C4-2B (cell line): ENCODE measurements at regions not wholly inside any gene's neighbourhood (a gene's known extent, or its start where the extent isn't known, plus 50 kb on each side); places are given as distances from the start of the nearest gene placed in this dataset.

Experiments
- H3K27ac ChIP-seq: fragments of 450-650 bp; 2 replicates; pipeline ENCODE4 v1.5.1; 2017
- CTCF ChIP-seq: fragments of 450-650 bp; conservative IDR thresholded peaks from 2 replicates; pipeline ENCODE4 v1.5.1; 2017; ENCODE audit warnings: mild to moderate bottlenecking
- ZFX ChIP-seq: fragments of 450-650 bp; IDR thresholded peaks from 2 replicates; pipeline ENCODE4 v1.6.1; 2017

GRCh38 chr10:20954519-20954918, 57.4 kb upstream of the NEBL start:
- TF ChIP-seq ZFX (no peak), CTCF (no peak)
- no peak overlapping the region for H3K27ac ChIP-seq

- no peak overlapping the region for H3K27ac ChIP-seq
- TF ChIP-seq CTCF, result no peak
Observed at GRCh38 chr10:20953120-20953519, 56.0 kb upstream of the NEBL start.

DNA sequence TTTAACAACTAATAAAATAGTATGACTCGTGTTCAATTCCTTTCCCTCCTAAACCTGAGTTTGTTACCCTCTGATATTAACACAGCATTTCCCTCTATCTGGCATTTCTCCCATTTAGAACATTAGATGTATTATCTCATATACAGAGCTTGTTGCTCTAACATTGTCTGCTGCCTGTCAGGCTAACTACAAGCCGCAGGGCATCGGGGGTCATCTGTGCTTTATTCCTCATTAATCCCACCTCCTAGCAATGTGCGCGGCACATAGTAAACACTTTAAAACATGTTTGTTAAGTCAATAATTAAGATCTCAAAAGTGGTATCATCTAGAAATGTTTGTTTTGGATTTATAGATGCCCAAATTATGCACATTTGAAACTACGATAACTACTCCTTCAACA, 52.9 kb upstream of the NEBL start:
- TF ChIP-seq CTCF (no peak), ZFX (no peak)
- no peak overlapping the region for H3K27ac ChIP-seq

- H3K27ac ChIP-seq, result no peak overlapping the region
- TF ChIP-seq ZFX, result no peak
- TF ChIP-seq CTCF, result no peak
Observed at GRCh38 chr10:20948686-20949327, 51.7 kb upstream of the NEBL start.
